Gastrocnemius medialis (tissue), 4 donors: ENCODE measurements at regions not wholly inside any gene's neighbourhood (a gene's known extent, or its start where the extent isn't known, plus 50 kb on each side); places are given as distances from the start of the nearest gene placed in this dataset.

Source experiments
- CTCF ChIP-seq, 5 experiments: fragments of 450-650 bp in 3 of 5; fragments of 200-600 bp in 2 of 5; sonication (generic) in 2 of 5; IDR thresholded peaks in 4 of 5; conservative IDR thresholded peaks in 1 of 5; 1 replicate in 4 of 5; 2 replicates in 1 of 5; pipeline ENCODE4 v1.5.1; 2016 to 2019; ENCODE audit warnings: antibody characterized with exemption in 5 of 5, mild to moderate bottlenecking in 3 of 5, moderate library complexity in 3 of 5
- POLR2A ChIP-seq, 2 donors: fragments of 450-650 bp; IDR thresholded peaks; one replicate each; pipeline ENCODE4 v1.6.1; 2017; ENCODE audit warnings: antibody characterized with exemption in 2 of 2, mild to moderate bottlenecking in 2 of 2, moderate library complexity in 2 of 2

DNA sequence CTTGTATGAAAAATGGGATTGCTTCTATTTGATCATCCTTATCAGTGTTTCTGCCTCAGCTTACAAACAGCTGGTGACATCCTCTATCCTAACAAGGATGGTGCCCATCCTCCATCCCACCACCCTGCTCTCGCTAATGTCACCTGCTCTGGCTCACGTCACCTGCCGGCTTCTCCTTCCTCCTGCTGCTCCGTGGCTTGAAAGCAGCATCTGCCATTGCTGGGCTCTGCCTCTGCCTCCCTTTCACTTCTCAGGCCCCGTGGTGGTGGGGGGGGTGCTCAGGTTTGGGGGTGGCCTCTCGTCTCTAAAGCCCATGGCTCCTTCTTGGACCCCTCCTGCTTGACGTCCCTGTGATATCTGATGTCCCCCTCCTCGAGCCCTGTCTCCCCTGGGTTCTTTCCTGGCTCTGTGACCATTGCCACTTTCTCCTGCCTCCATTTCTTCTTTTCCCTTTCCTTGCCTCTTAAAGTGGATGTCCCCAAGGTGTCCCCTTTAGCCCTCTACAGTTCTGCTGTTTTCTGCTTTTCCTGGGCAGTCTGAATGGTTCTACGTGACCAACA, 135.5 kb upstream of the ERRFI1 start:
- TF ChIP-seq CTCF (IDR thresholded peaks at IDR 0.05 in 4 of 5, conservative IDR thresholded peaks at IDR 0.05 in 1 of 5) = no peak
- TF ChIP-seq POLR2A (IDR thresholded peaks at IDR 0.05) = no peak
